ENCODE measurements at regions not wholly inside any gene's neighbourhood (a gene's known extent, or its start where the extent isn't known, plus 50 kb on each side); places are given as distances from the start of the nearest gene placed in this dataset.
"Not testable (repeated sequence)": the region's sequence is repeated elsewhere in the genome, so short reads cannot be mapped to it uniquely, and the experiment has no call there.

DNA sequence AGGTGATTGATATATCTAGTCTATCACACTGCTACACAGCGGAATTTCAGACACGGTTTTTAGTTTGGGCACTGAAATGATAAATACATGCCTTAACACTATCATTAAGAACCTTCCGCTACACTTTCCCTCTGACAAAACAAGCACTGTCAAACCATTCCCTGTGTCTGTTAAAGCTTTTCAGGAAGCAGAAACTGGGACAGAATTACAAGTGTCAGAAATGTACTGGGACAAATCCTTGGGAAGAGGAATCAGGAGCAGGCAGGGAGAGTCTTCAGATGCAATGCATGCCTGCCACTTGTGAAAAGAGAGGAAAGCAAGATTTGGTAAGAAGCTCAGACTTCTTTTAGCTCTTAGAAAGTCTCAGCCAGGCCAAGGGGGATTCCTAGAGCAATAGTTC is 196.8 kb upstream of the PTPRZ1 start:
- no peak overlapping the region for H3K27ac ChIP-seq (ENCODE audit: low read depth, low read length, severe bottlenecking)
- WGBS, 2 experiments (ENCODE audit: insufficient coverage in 2 of 2), result 93 to 95% methylated on average over 3 of the region's 3 CpGs

GRCh38 chr7:121674455-121674854 is 198.5 kb upstream of the PTPRZ1 start:
- WGBS, 2 experiments (ENCODE audit: insufficient coverage in 2 of 2), result 86% methylated on average over 2 of the region's 2 CpGs; no CpG with 5 or more reads in 1 of the 2 experiments

More for the DNA sequence above, 196.8 kb upstream of the PTPRZ1 start:
- no peaks in the 10 kb centered on the region for H3K36me3 ChIP-seq (ENCODE audit: control insufficient read depth, insufficient read depth, low read length)
- H3K4me3 ChIP-seq (ENCODE audit: extremely low read depth, insufficient read depth, low read length, poor library complexity, severe bottlenecking), result no peak overlapping the region
- H3K4me1 ChIP-seq (ENCODE audit: control insufficient read depth, insufficient read depth, low read length, poor library complexity, severe bottlenecking), result no peaks in the 10 kb centered on the region
- H3K9me3 ChIP-seq (ENCODE audit: control insufficient read depth, low read length), result no peaks in the 10 kb centered on the region

DNA sequence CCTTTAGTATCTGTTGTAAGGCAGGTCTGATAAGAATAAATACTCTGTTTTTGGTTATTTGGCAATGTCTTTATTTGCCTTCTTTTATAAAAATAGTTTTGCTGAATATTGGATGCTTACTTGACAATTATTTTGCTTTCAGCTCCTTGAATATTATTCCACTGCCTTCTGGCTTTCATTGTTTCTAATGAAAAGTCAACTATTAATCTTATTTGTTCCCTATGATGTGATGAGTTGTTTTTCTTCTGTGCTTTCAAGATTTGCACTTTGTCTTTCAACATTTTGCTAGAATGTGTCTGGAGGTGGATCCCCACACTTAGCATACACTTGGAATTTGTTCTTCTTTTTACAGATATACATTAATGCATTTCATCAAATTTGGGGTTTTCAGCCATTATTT is 203.8 kb upstream of the PTPRZ1 start:
- H3K36me3 ChIP-seq (ENCODE audit: control insufficient read depth, insufficient read depth, low read length), result no peaks in the 10 kb centered on the region

More at GRCh38 chr7:121674455-121674854, 198.5 kb upstream of the PTPRZ1 start:
- not testable (repeated sequence) for H3K4me1 ChIP-seq (ENCODE audit: control insufficient read depth, insufficient read depth, low read length, poor library complexity, severe bottlenecking); H3K9me3 ChIP-seq (ENCODE audit: control insufficient read depth, low read length); H3K4me3 ChIP-seq (ENCODE audit: extremely low read depth, insufficient read depth, low read length, poor library complexity, severe bottlenecking); H3K36me3 ChIP-seq (ENCODE audit: control insufficient read depth, insufficient read depth, low read length); H3K27ac ChIP-seq (ENCODE audit: low read depth, low read length, severe bottlenecking)

DNA sequence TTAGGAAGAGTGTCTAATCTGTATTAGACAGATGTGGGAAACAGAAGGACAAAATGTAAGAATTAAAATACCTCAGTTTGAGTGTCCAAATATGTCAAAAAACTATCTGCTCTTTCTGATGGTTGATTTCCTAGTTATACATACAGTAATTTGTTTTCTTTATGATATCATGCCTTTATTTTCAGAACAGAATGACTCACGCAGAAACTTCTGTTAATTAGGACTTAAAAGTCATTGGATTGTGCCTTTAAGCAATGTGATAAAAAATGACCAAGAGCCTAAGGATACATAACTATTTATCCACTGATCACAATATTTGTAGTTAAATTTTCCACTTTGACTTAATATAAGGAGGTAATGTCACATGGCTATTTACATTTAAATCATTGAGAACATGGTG is 206.7 kb upstream of the PTPRZ1 start:
- Histone ChIP-seq H3K9me3 (ENCODE audit: control insufficient read depth, low read length) (no peaks in the 10 kb centered on the region), H3K36me3 (ENCODE audit: control insufficient read depth, insufficient read depth, low read length) (no peaks in the 10 kb centered on the region), H3K27ac (ENCODE audit: low read depth, low read length, severe bottlenecking) (no peak overlapping the region), H3K4me1 (ENCODE audit: control insufficient read depth, insufficient read depth, low read length, poor library complexity, severe bottlenecking) (no peaks in the 10 kb centered on the region), H3K4me3 (ENCODE audit: extremely low read depth, insufficient read depth, low read length, poor library complexity, severe bottlenecking) (no peak overlapping the region)
- WGBS, 2 experiments (ENCODE audit: insufficient coverage in 2 of 2), result no CpG with 5 or more reads among the region's 1 CpG

More for the DNA sequence above, 203.8 kb upstream of the PTPRZ1 start:
- H3K27ac ChIP-seq (ENCODE audit: low read depth, low read length, severe bottlenecking), result no peak overlapping the region
- no peaks in the 10 kb centered on the region for H3K4me1 ChIP-seq (ENCODE audit: control insufficient read depth, insufficient read depth, low read length, poor library complexity, severe bottlenecking)
- no peak overlapping the region for H3K4me3 ChIP-seq (ENCODE audit: extremely low read depth, insufficient read depth, low read length, poor library complexity, severe bottlenecking)
- H3K9me3 ChIP-seq (ENCODE audit: control insufficient read depth, low read length), result no peaks in the 10 kb centered on the region

DNA sequence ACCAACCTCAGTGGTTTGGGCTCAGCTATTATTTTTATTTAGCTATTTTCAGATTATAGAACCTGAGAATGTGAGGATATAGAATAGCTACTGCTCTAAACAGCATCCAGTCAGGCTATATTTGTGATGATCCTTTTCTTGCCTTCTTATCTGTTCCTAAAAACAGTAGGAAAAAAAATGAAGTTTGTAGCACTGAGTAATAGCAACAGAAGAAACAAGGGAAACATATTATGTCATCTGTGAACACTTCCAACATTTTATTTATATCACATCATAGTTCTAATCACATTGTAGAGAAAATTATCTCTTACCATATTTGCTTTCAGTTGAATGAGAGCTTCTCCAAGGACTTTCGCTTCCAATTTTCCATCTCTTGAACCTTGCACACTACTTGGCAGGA is 229.6 kb upstream of the PTPRZ1 start:
- H3K9me3 ChIP-seq (ENCODE audit: control insufficient read depth, low read length), result no peaks in the 10 kb centered on the region
- no peak overlapping the region for H3K27ac ChIP-seq (ENCODE audit: low read depth, low read length, severe bottlenecking)
- no peaks in the 10 kb centered on the region for H3K4me1 ChIP-seq (ENCODE audit: control insufficient read depth, insufficient read depth, low read length, poor library complexity, severe bottlenecking)
- no peak overlapping the region for H3K4me3 ChIP-seq (ENCODE audit: extremely low read depth, insufficient read depth, low read length, poor library complexity, severe bottlenecking)
- H3K36me3 ChIP-seq (ENCODE audit: control insufficient read depth, insufficient read depth, low read length), result no peaks in the 10 kb centered on the region
- WGBS, 2 experiments (ENCODE audit: insufficient coverage in 2 of 2), result 100% methylated on average over 1 of the region's 1 CpG; no CpG with 5 or more reads in 1 of the 2 experiments

GRCh38 chr7:121639705-121640104 is 233.3 kb upstream of the PTPRZ1 start:
- H3K4me1 ChIP-seq (ENCODE audit: control insufficient read depth, insufficient read depth, low read length, poor library complexity, severe bottlenecking), result no peaks in the 10 kb centered on the region
- H3K9me3 ChIP-seq (ENCODE audit: control insufficient read depth, low read length), result no peaks in the 10 kb centered on the region
- H3K4me3 ChIP-seq (ENCODE audit: extremely low read depth, insufficient read depth, low read length, poor library complexity, severe bottlenecking), result no peak overlapping the region
- no peaks in the 10 kb centered on the region for H3K36me3 ChIP-seq (ENCODE audit: control insufficient read depth, insufficient read depth, low read length)
- H3K27ac ChIP-seq (ENCODE audit: low read depth, low read length, severe bottlenecking), result no peak overlapping the region
- WGBS, 2 experiments (ENCODE audit: insufficient coverage in 2 of 2), result 96% methylated on average over 3 of the region's 5 CpGs; no CpG with 5 or more reads in 1 of the 2 experiments

DNA sequence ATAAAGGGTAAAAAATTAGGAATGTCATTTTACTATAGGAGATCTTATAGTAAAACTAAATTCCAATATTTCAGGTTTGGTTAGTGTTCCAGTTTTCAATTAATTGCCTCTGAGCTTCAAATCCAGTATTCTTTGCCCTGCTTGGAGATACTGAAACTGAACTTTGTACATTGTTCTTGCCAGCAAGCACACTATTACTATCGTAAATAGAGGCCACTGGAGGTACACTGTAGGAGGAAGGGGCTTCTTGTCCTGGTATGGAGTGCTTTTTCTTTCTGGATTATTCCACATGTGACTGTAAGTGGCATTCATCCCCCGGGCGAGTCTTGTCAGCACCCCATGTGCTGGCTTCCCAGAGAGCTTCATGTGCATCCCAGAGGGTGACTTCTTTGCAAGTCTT is 234.7 kb upstream of the PTPRZ1 start:
- Histone ChIP-seq H3K9me3 (ENCODE audit: control insufficient read depth, low read length) (no peaks in the 10 kb centered on the region), H3K4me1 (ENCODE audit: control insufficient read depth, insufficient read depth, low read length, poor library complexity, severe bottlenecking) (no peaks in the 10 kb centered on the region), H3K4me3 (ENCODE audit: extremely low read depth, insufficient read depth, low read length, poor library complexity, severe bottlenecking) (no peak overlapping the region), H3K36me3 (ENCODE audit: control insufficient read depth, insufficient read depth, low read length) (no peaks in the 10 kb centered on the region), H3K27ac (ENCODE audit: low read depth, low read length, severe bottlenecking) (no peak overlapping the region)
- WGBS, 2 experiments (ENCODE audit: insufficient coverage in 2 of 2), result 89% methylated on average over 2 of the region's 3 CpGs; no CpG with 5 or more reads in 1 of the 2 experiments

GRCh38 chr7:121634356-121634755 is 238.2 kb upstream of the FAM3C start:
- Histone ChIP-seq H3K36me3 (ENCODE audit: control insufficient read depth, insufficient read depth, low read length) (no peaks in the 10 kb centered on the region), H3K4me1 (ENCODE audit: control insufficient read depth, insufficient read depth, low read length, poor library complexity, severe bottlenecking) (no peaks in the 10 kb centered on the region), H3K27ac (ENCODE audit: low read depth, low read length, severe bottlenecking) (no peak overlapping the region), H3K4me3 (ENCODE audit: extremely low read depth, insufficient read depth, low read length, poor library complexity, severe bottlenecking) (no peak overlapping the region), H3K9me3 (ENCODE audit: control insufficient read depth, low read length) (no peaks in the 10 kb centered on the region)
- WGBS, 2 experiments (ENCODE audit: insufficient coverage in 2 of 2), result no CpG with 5 or more reads among the region's 1 CpG

GRCh38 chr7:121633186-121633585 is 237.1 kb upstream of the FAM3C start:
- WGBS, 2 experiments (ENCODE audit: insufficient coverage in 2 of 2), result 63 to 80% methylated on average over 1 of the region's 3 CpGs
- H3K4me3 ChIP-seq (ENCODE audit: extremely low read depth, insufficient read depth, low read length, poor library complexity, severe bottlenecking), result no peak overlapping the region
- no peaks in the 10 kb centered on the region for H3K36me3 ChIP-seq (ENCODE audit: control insufficient read depth, insufficient read depth, low read length)
- no peaks in the 10 kb centered on the region for H3K9me3 ChIP-seq (ENCODE audit: control insufficient read depth, low read length)
- H3K4me1 ChIP-seq (ENCODE audit: control insufficient read depth, insufficient read depth, low read length, poor library complexity, severe bottlenecking), result no peaks in the 10 kb centered on the region
- H3K27ac ChIP-seq (ENCODE audit: low read depth, low read length, severe bottlenecking), result no peak overlapping the region

DNA sequence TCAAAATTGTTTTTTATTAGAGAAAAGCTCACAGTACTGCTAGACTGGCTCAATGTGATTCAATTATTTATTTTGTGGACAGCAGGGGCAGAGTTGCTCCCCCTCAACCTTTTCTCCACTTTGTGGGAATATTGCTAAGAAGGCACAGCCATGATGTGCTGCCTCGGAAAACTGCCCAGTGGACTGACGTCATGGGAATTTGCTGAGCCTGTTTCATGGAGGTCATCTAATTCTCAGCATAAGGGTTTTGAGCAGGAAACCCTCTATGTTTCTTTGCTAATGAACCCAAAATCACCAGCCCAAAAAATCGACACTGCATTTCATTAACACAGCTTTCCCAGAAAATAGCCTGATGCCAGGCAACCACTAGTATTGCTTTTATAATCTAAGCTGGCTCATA is 228.8 kb upstream of the FAM3C start:
- 80 to 82% methylated on average over 2 to 3 of the region's 3 CpGs for WGBS, 2 experiments (ENCODE audit: insufficient coverage in 2 of 2)
- Histone ChIP-seq H3K36me3 (ENCODE audit: control insufficient read depth, insufficient read depth, low read length) (no peaks in the 10 kb centered on the region), H3K27ac (ENCODE audit: low read depth, low read length, severe bottlenecking) (no peak overlapping the region), H3K4me3 (ENCODE audit: extremely low read depth, insufficient read depth, low read length, poor library complexity, severe bottlenecking) (no peak overlapping the region), H3K9me3 (ENCODE audit: control insufficient read depth, low read length) (no peaks in the 10 kb centered on the region), H3K4me1 (ENCODE audit: control insufficient read depth, insufficient read depth, low read length, poor library complexity, severe bottlenecking) (no peaks in the 10 kb centered on the region)

DNA sequence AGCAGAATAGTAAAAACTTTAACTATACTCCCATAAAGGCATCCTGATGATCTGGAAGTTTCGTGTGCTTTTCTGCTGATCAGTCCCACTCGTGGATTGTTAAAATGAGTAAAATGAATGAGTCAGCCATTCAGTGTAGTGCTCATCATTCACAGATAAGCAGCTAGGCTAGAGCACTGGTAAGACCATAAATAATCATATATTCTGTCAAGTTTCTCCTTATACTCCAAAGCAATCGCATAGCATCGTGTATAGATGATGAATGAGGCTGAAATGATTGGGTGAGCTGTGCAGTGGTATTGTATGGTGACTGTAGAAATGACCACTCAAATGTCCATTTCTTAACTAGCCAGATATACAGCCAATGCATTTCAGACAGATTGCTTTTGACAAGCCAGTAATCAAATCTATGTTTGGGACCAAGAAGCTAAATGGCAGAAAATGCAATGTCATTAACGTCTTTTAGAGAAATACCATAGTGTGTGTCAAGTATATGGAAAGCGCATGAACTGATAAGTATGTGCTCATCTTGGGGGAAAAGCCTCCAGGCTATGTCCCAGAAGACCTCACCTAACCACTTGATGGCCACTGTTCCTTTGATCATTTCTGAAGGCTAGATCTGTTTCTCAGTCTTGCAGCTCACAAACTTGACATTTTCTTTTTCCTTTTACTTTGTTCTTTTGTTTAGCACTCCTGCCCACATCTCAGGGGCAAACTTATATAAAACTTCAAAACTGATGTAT is 227.2 kb upstream of the FAM3C start:
- WGBS, 2 experiments (ENCODE audit: insufficient coverage in 2 of 2), result 61 to 88% methylated on average over 1 to 2 of the region's 6 CpGs
- Histone ChIP-seq H3K27ac (ENCODE audit: low read depth, low read length, severe bottlenecking) (no peak overlapping the region), H3K36me3 (ENCODE audit: control insufficient read depth, insufficient read depth, low read length) (no peaks in the 10 kb centered on the region), H3K4me3 (ENCODE audit: extremely low read depth, insufficient read depth, low read length, poor library complexity, severe bottlenecking) (no peak overlapping the region), H3K4me1 (ENCODE audit: control insufficient read depth, insufficient read depth, low read length, poor library complexity, severe bottlenecking) (no peaks in the 10 kb centered on the region), H3K9me3 (ENCODE audit: control insufficient read depth, low read length) (no peaks in the 10 kb centered on the region)

All from mesodermal cell (in vitro differentiated cells).